ENCODE measurements at regions not wholly inside any gene's neighbourhood (a gene's known extent, or its start where the extent isn't known, plus 50 kb on each side); places are given as distances from the start of the nearest gene placed in this dataset.

- no peak for DNase-seq
Measured at GRCh38 chr13:109587689-109588088, 198.7 kb downstream of the IRS2 start.

- no peak for DNase-seq
Measured at GRCh38 chr13:109586509-109587346, 199.7 kb downstream of the IRS2 start.

- DNase-seq, result no peak
Measured at GRCh38 chr13:109584844-109585361, 201.5 kb downstream of the IRS2 start.

GRCh38 chr13:109577191-109577700 lies 209.1 kb downstream of the IRS2 start:
- no peak for DNase-seq

GRCh38 chr13:109576331-109576813 lies 210.0 kb downstream of the IRS2 start:
- no peak for DNase-seq

- no peak for DNase-seq
Measured at GRCh38 chr13:109575821-109576220, 210.6 kb downstream of the IRS2 start.

- DNase-seq, result no peak
Measured at GRCh38 chr13:109572389-109572788, 214.0 kb downstream of the IRS2 start.

GRCh38 chr13:109569958-109570711 lies 216.2 kb downstream of the IRS2 start:
- peak in 2 of 5 donors; percentile 3 to 76 for DNase-seq

- DNase-seq, result no peak
Measured at GRCh38 chr13:109568339-109568818, 218.0 kb downstream of the IRS2 start.

- DNase-seq, result no peak
Measured at GRCh38 chr13:109567315-109567714, 219.1 kb downstream of the IRS2 start.

- no peak for DNase-seq
Measured at GRCh38 chr13:109565877-109566276, 220.5 kb downstream of the IRS2 start.

- no peak for DNase-seq
Measured at GRCh38 chr13:109548374-109548773, 238.0 kb downstream of the IRS2 start.

GRCh38 chr13:109547942-109548341 lies 238.4 kb downstream of the IRS2 start:
- DNase-seq, result no peak

GRCh38 chr13:109545931-109546330 lies 240.5 kb downstream of the IRS2 start:
- DNase-seq, result no peak

GRCh38 chr13:109541081-109541480 lies 245.3 kb downstream of the IRS2 start:
- no peak for DNase-seq

GRCh38 chr13:109537584-109537983 lies 248.8 kb downstream of the IRS2 start:
- DNase-seq, result no peak

GRCh38 chr13:109533350-109533749 lies 253.0 kb downstream of the IRS2 start:
- no peak for DNase-seq

- no peak for DNase-seq
Measured at GRCh38 chr13:109529964-109530363, 256.4 kb downstream of the IRS2 start.

- no peak for DNase-seq
Measured at GRCh38 chr13:109521719-109522118, 264.7 kb downstream of the IRS2 start.

GRCh38 chr13:109517517-109517916 lies 268.9 kb downstream of the IRS2 start:
- DNase-seq, result no peak

- no peak for DNase-seq
Measured at GRCh38 chr13:109516186-109516585, 270.2 kb downstream of the IRS2 start.

- DNase-seq, result no peak
Measured at GRCh38 chr13:109510013-109510412, 276.4 kb downstream of the IRS2 start.

Measured in T-helper 1 cell (primary cell).